Calu3 (cell line): ENCODE measurements at regions not wholly inside any gene's neighbourhood (a gene's known extent, or its start where the extent isn't known, plus 50 kb on each side); places are given as distances from the start of the nearest gene placed in this dataset.

Source experiments
- BruUV-seq: library from RNA; stranded (reverse); fragments of 400-500 nt; replicated peaks from 2 replicates; lab custom pipeline; 2021; lab: Mats Ljungman, UMichigan
- CTCF ChIA-PET: fragments of 300-600 bp; sonication (Branson Sonifier 250); formaldehyde crosslinking; loops from one replicate; lab custom pipeline; 2022; ENCODE audit warnings: antibody characterized with exemption; lab: Charles Lee
- DNase-seq: peaks from one replicate; pipeline ENCODE4 v3.0.0; 2022
- H3K27ac Mint-ChIP-seq: one replicate; pipeline ENCODE4 v1.8.0; 2022; ENCODE audit warnings: mixed read lengths; ENCODE audit not compliant: unreplicated experiment
- H3K27me3 Mint-ChIP-seq: one replicate; pipeline ENCODE4 v1.8.0; 2022; ENCODE audit warnings: mixed read lengths; ENCODE audit not compliant: unreplicated experiment
- H3K36me3 Mint-ChIP-seq: one replicate; pipeline ENCODE4 v1.8.0; 2022; ENCODE audit warnings: mild to moderate bottlenecking, moderate library complexity, mixed read lengths; ENCODE audit not compliant: insufficient read depth, unreplicated experiment
- H3K4me1 Mint-ChIP-seq: one replicate; pipeline ENCODE4 v1.8.0; 2022; ENCODE audit warnings: mild to moderate bottlenecking, low read depth, mixed read lengths; ENCODE audit not compliant: unreplicated experiment
- H3K4me3 Mint-ChIP-seq: one replicate; pipeline ENCODE4 v1.8.0; 2022; ENCODE audit warnings: mild to moderate bottlenecking, low read depth, moderate library complexity, mixed read lengths; ENCODE audit not compliant: unreplicated experiment
- H3K9me3 Mint-ChIP-seq: one replicate; pipeline ENCODE4 v1.8.0; 2022; ENCODE audit warnings: low read depth, mixed read lengths; ENCODE audit not compliant: unreplicated experiment
- intact Hi-C: fragments of 100-400 bp; cut with micrococcal nuclease; formaldehyde crosslinking; loops from one replicate; pipeline ENCODE4 v1.10.0; 2022; ENCODE audit not compliant: unreplicated experiment
- TF ChIP-seq, protein P1 (sequence below): fragments of 200-600 bp; IDR thresholded peaks from one replicate; pipeline ENCODE4 v1.8.0; 2022; ENCODE audit warnings: antibody characterized with exemption; ENCODE audit not compliant: unreplicated experiment

DNA sequence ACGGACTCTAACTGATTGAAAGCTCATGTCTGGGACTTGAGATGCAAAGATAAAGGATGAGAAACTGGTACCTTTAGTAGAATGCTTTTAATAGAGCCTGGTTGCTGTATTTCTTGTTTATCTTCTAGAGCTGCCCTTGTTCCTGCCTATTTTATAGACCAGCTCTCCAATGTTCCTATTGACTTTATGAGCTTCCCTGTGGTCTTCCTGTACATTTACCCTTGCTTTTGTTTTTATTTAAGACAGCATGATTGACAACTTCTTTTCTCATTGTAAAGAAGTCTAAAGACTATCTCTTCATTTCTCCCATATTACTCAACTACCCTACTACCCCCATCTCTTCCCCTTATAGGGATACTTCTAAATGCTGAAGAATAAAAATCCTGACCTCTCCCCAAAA lies 174.7 kb downstream of the UGT8 start:
- no peaks in the 10 kb centered on the region for H3K27me3 Mint-ChIP-seq
- CTCF ChIA-PET = no interaction called here
- TF ChIP-seq, protein P1, sequence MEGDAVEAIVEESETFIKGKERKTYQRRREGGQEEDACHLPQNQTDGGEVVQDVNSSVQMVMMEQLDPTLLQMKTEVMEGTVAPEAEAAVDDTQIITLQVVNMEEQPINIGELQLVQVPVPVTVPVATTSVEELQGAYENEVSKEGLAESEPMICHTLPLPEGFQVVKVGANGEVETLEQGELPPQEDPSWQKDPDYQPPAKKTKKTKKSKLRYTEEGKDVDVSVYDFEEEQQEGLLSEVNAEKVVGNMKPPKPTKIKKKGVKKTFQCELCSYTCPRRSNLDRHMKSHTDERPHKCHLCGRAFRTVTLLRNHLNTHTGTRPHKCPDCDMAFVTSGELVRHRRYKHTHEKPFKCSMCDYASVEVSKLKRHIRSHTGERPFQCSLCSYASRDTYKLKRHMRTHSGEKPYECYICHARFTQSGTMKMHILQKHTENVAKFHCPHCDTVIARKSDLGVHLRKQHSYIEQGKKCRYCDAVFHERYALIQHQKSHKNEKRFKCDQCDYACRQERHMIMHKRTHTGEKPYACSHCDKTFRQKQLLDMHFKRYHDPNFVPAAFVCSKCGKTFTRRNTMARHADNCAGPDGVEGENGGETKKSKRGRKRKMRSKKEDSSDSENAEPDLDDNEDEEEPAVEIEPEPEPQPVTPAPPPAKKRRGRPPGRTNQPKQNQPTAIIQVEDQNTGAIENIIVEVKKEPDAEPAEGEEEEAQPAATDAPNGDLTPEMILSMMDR = no peak
- H3K4me1 Mint-ChIP-seq = no peaks in the 10 kb centered on the region
- DNase-seq = no peak
- no peak overlapping the region for H3K27ac Mint-ChIP-seq
- no peak overlapping the region for H3K4me3 Mint-ChIP-seq
- H3K36me3 Mint-ChIP-seq = no peaks in the 10 kb centered on the region
- no peaks in the 10 kb centered on the region for H3K9me3 Mint-ChIP-seq
- intact Hi-C loops = no loop called here
- no TSS peak for BruUV-seq
